IMR-90 (cell line): ENCODE measurements at regions not wholly inside any gene's neighbourhood (a gene's known extent, or its start where the extent isn't known, plus 50 kb on each side); places are given as distances from the start of the nearest gene placed in this dataset.

Source experiments
- ATAC-seq: fragments of 200-7000 bp; cut with Tn5 transposase; 2 replicates; pipeline ENCODE4 v1.9.1; 2020; ENCODE audit warnings: low read depth, mild to moderate bottlenecking, moderate library complexity
- BruUV-seq: library from RNA; stranded (reverse); fragments of 400-500 nt; replicated peaks from 2 replicates; lab custom pipeline; 2021; lab: Mats Ljungman, UMichigan
- CTCF ChIA-PET: fragments of 300-600 bp; formaldehyde crosslinking; extraction: SDS; loops from one replicate; lab custom pipeline; 2021; ENCODE audit warnings: antibody characterized with exemption; lab: Yijun Ruan, JAX
- POLR2A ChIA-PET: fragments of 300-600 bp; sonication (Branson Sonifier 250); formaldehyde crosslinking; loops from one replicate; lab custom pipeline; 2022; ENCODE audit warnings: antibody characterized with exemption; ENCODE audit not compliant: unreplicated experiment; lab: Charles Lee
- DNase-seq: peaks from one replicate; pipeline ENCODE4 v3.0.0; 2013
- H2AFZ ChIP-seq: replicated peaks from 2 replicates; pipeline ENCODE3; 2013; ENCODE audit warnings: low read length, mild to moderate bottlenecking; ENCODE audit not compliant: poor library complexity
- H2AK5ac ChIP-seq: 2 replicates; pipeline ENCODE4 v1.6.1; 2013; ENCODE audit warnings: low read depth, low read length, inconsistent platforms
- H2AK9ac ChIP-seq: replicated peaks from 2 replicates; pipeline ENCODE3; 2013; ENCODE audit warnings: mild to moderate bottlenecking, low read depth, low read length, moderate library complexity; ENCODE audit not compliant: poor library complexity
- H2BK120ac ChIP-seq: 2 replicates; pipeline ENCODE4 v1.6.1; 2013; ENCODE audit warnings: low read depth, low read length, inconsistent platforms
- H2BK15ac ChIP-seq: 3 replicates; pipeline ENCODE4 v1.6.1; 2013; ENCODE audit warnings: low read depth, low read length, inconsistent platforms
- H2BK20ac ChIP-seq: 2 replicates; pipeline ENCODE4 v1.6.1; 2013; ENCODE audit warnings: low read depth, mild to moderate bottlenecking, inconsistent platforms, low read length, moderate library complexity
- H2BK5ac ChIP-seq: 2 replicates; pipeline ENCODE4 v1.6.1; 2013; ENCODE audit warnings: mild to moderate bottlenecking, low read depth, low read length, inconsistent platforms; ENCODE audit not compliant: poor library complexity, severe bottlenecking
- H3K14ac ChIP-seq: replicated peaks from 2 replicates; pipeline ENCODE4 v1.6.1; 2013; ENCODE audit warnings: low read depth, low read length, inconsistent platforms
- H3K18ac ChIP-seq: 2 replicates; pipeline ENCODE4 v1.6.1; 2013; ENCODE audit warnings: low read depth, low read length, control low read depth
- H3K23ac ChIP-seq: 2 replicates; pipeline ENCODE4 v1.6.1; 2013; ENCODE audit warnings: low read depth, low read length, inconsistent platforms
- H3K27ac ChIP-seq: 2 replicates; pipeline ENCODE4 v1.5.1; 2013; ENCODE audit warnings: mild to moderate bottlenecking, control low read depth, low read length; ENCODE audit not compliant: insufficient read depth
- H3K27me3 ChIP-seq: 2 replicates; pipeline ENCODE4 v1.6.1; 2013; ENCODE audit warnings: low read length; ENCODE audit not compliant: control insufficient read depth, insufficient read depth
- H3K36me3 ChIP-seq: 2 replicates; pipeline ENCODE4 v1.6.1; 2013; ENCODE audit warnings: low read length, mixed read lengths; ENCODE audit not compliant: control insufficient read depth, insufficient read depth
- H3K4ac ChIP-seq: 2 replicates; pipeline ENCODE4 v1.6.1; 2013; ENCODE audit warnings: low read depth, low read length, inconsistent platforms
- H3K4me1 ChIP-seq: 2 replicates; pipeline ENCODE4 v1.6.1; 2013; ENCODE audit warnings: low read length, mixed read lengths; ENCODE audit not compliant: control insufficient read depth, insufficient read depth
- H3K4me2 ChIP-seq: 2 replicates; pipeline ENCODE4 v1.6.1; 2013; ENCODE audit warnings: low read depth, mild to moderate bottlenecking, control low read depth, low read length, moderate library complexity
- H3K4me3 ChIP-seq: 2 replicates; pipeline ENCODE4 v1.5.1; 2013; ENCODE audit warnings: low read depth, mild to moderate bottlenecking, control low read depth, low read length, moderate library complexity; ENCODE audit not compliant: insufficient read depth
- H3K56ac ChIP-seq: 2 replicates; pipeline ENCODE4 v1.6.1; 2013; ENCODE audit warnings: low read length, inconsistent platforms; ENCODE audit not compliant: insufficient read depth; ENCODE audit errors: extremely low read depth
- H3K79me1 ChIP-seq, 2 experiments: 2 replicates each; pipeline ENCODE4 v1.6.1; 2013; ENCODE audit warnings: low read length in 2 of 2, inconsistent platforms in 1 of 2, low read depth in 1 of 2
- H3K9ac ChIP-seq: 2 replicates; pipeline ENCODE4 v1.6.1; 2013; ENCODE audit warnings: low read depth, low read length, control low read depth
- H3K9me1 ChIP-seq: 2 replicates; pipeline ENCODE4 v1.6.1; 2013; ENCODE audit warnings: low read length, inconsistent platforms; ENCODE audit not compliant: insufficient read depth
- H3K9me3 ChIP-seq: 2 replicates; pipeline ENCODE4 v1.6.1; 2013; ENCODE audit warnings: low read length; ENCODE audit not compliant: control insufficient read depth, insufficient read depth
- H4K20me1 ChIP-seq: 2 replicates; pipeline ENCODE4 v1.6.1; 2013; ENCODE audit warnings: low read length, inconsistent platforms; ENCODE audit not compliant: insufficient read depth
- H4K5ac ChIP-seq: 2 replicates; pipeline ENCODE4 v1.6.1; 2013; ENCODE audit warnings: mild to moderate bottlenecking, low read depth, low read length, control low read depth
- H4K8ac ChIP-seq, 2 experiments: 2 replicates each; pipeline ENCODE4 v1.6.1; 2013; ENCODE audit warnings: low read depth in 2 of 2, low read length in 2 of 2, control low read depth in 1 of 2, inconsistent platforms in 1 of 2
- H4K91ac ChIP-seq: 2 replicates; pipeline ENCODE4 v1.6.1; 2013; ENCODE audit warnings: low read depth, low read length, inconsistent platforms; ENCODE audit not compliant: insufficient read depth
- MAZ ChIP-seq: IDR thresholded peaks from 2 replicates; pipeline ENCODE4 v1.6.1; 2012; ENCODE audit warnings: low read depth, mild to moderate bottlenecking, low read length, improper control_type of control experiment, moderate library complexity, borderline replicate concordance
- NFE2L2 ChIP-seq: fragments of 150-350 bp; IDR thresholded peaks from 2 replicates; pipeline ENCODE4 v1.6.1; 2016; ENCODE audit warnings: low read depth, mild to moderate bottlenecking, low read length
- RAD21 ChIP-seq: IDR thresholded peaks from 2 replicates; pipeline ENCODE4 v1.6.1; 2012; ENCODE audit warnings: low read length, improper control_type of control experiment
- RCOR1 ChIP-seq: IDR thresholded peaks from 2 replicates; pipeline ENCODE4 v1.6.1; 2012; ENCODE audit warnings: mild to moderate bottlenecking, low read length, improper control_type of control experiment; ENCODE audit not compliant: insufficient replicate concordance
- SMC3 ChIP-seq: fragments of 150-350 bp; IDR thresholded peaks from 2 replicates; pipeline ENCODE4 v1.6.1; 2016; ENCODE audit warnings: low read depth, mild to moderate bottlenecking, antibody characterized with exemption, low read length, moderate library complexity
- WGBS, 2 experiments: methylation state at CpG; one replicate each; pipeline versions ENCODE4 v1.1.5 to v1.1.7; 2013; ENCODE audit warnings: missing lambda C conversion rate in 2 of 2; ENCODE audit not compliant: insufficient read length in 1 of 2; ENCODE audit errors: extremely low coverage in 2 of 2; 5-methylcytosine and 5-hydroxymethylcytosine counted together
- dilution Hi-C: fragments of 300-500 bp; cut with HindIII; formaldehyde crosslinking; loops from one replicate; pipeline ENCODE4 v1.14.3; 2018; ENCODE audit warnings: low sequenced_read_pairs; ENCODE audit not compliant: unreplicated experiment
- in situ Hi-C: fragments of 300-500 bp; cut with MboI; formaldehyde crosslinking; loops from 3 replicates; pipeline ENCODE4 v1.14.3; 2019; ENCODE audit warnings: low sequenced_read_pairs, inconsistent platforms, mixed read lengths
- intact Hi-C: fragments of 100-400 bp; cut with micrococcal nuclease; formaldehyde crosslinking; loops from 2 replicates; pipeline ENCODE4 v1.10.0; 2022
- TF ChIP-seq, protein P1 (sequence below): conservative IDR thresholded peaks from 2 replicates; pipeline ENCODE4 v1.5.1; 2012; ENCODE audit warnings: mild to moderate bottlenecking, low read depth, low read length, improper control_type of control experiment
- TF ChIP-seq, protein P2 (sequence below): fragments of 150-350 bp; IDR thresholded peaks from 2 replicates; pipeline ENCODE4 v1.6.1; 2016; ENCODE audit warnings: low read depth, mild to moderate bottlenecking, low read length, moderate library complexity, borderline replicate concordance

DNA sequence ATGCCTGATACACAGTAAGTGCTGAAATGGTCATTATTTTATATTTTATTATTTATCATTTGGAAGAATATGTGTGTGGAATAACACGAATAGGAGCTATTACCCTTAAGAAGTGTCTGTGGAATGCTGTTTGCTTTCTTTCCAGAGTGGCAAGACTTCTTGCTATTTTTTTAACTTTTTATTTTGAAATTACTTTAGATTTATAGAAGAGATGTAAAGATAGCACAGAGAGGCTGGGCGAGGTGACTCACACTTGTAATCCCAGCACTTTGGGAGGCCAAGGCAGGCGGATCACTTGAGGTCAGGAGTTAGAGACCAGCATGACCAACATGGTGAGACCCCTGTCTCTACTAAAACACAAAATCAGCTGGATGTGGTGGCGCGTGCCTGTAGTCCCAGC lies 58.9 kb upstream of the PAX6 start:
- ATAC-seq: no peak
- no peak overlapping the region for H2AK9ac ChIP-seq
- POLR2A ChIA-PET: no interaction called here
- H2BK15ac ChIP-seq: no peak overlapping the region
- no peak overlapping the region for H3K23ac ChIP-seq
- no peak overlapping the region for H2BK5ac ChIP-seq
- no peak overlapping the region for H3K27ac ChIP-seq
- H4K8ac ChIP-seq: no peak overlapping the region
- CTCF ChIA-PET: interaction anchor here (0.6 to 1.3 kb wide), 3 partner anchors 99 to 385 kb away, joined by 3 to 4 read pairs (median 3); no protein-coding TSS in a partner anchor
- H3K9me1 ChIP-seq: no peaks in the 10 kb centered on the region
- H3K36me3 ChIP-seq: no peaks in the 10 kb centered on the region
- H3K79me1 ChIP-seq: no peaks in the 10 kb centered on the region
- H3K9ac ChIP-seq: no peak overlapping the region
- H3K9me3 ChIP-seq: no peaks in the 10 kb centered on the region
- no peak overlapping the region for H2BK120ac ChIP-seq
- TF ChIP-seq SMC3 (no peak), RCOR1 (no peak), RAD21 (no peak), NFE2L2 (no peak), MAZ (no peak)
- TF ChIP-seq, protein P1, sequence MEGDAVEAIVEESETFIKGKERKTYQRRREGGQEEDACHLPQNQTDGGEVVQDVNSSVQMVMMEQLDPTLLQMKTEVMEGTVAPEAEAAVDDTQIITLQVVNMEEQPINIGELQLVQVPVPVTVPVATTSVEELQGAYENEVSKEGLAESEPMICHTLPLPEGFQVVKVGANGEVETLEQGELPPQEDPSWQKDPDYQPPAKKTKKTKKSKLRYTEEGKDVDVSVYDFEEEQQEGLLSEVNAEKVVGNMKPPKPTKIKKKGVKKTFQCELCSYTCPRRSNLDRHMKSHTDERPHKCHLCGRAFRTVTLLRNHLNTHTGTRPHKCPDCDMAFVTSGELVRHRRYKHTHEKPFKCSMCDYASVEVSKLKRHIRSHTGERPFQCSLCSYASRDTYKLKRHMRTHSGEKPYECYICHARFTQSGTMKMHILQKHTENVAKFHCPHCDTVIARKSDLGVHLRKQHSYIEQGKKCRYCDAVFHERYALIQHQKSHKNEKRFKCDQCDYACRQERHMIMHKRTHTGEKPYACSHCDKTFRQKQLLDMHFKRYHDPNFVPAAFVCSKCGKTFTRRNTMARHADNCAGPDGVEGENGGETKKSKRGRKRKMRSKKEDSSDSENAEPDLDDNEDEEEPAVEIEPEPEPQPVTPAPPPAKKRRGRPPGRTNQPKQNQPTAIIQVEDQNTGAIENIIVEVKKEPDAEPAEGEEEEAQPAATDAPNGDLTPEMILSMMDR: no peak
- TF ChIP-seq, protein P2, sequence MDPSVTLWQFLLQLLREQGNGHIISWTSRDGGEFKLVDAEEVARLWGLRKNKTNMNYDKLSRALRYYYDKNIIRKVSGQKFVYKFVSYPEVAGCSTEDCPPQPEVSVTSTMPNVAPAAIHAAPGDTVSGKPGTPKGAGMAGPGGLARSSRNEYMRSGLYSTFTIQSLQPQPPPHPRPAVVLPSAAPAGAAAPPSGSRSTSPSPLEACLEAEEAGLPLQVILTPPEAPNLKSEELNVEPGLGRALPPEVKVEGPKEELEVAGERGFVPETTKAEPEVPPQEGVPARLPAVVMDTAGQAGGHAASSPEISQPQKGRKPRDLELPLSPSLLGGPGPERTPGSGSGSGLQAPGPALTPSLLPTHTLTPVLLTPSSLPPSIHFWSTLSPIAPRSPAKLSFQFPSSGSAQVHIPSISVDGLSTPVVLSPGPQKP: no peak
- H4K91ac ChIP-seq: no peak overlapping the region
- H3K4me1 ChIP-seq: no peaks in the 10 kb centered on the region
- in situ Hi-C loops: loop anchor here (10.0 kb wide), 2 partner anchors 375 to 475 kb away; no protein-coding TSS in a partner anchor
- no peak overlapping the region for H3K56ac ChIP-seq
- no peak overlapping the region for H2AFZ ChIP-seq
- no TSS peak for BruUV-seq
- no peak overlapping the region for H4K5ac ChIP-seq
- no peak overlapping the region for H3K4me3 ChIP-seq
- H2AK5ac ChIP-seq: no peak overlapping the region
- intact Hi-C loops: loop anchor here (2.0 to 10.0 kb wide), 3 partner anchors 229 to 525 kb away; no protein-coding TSS in a partner anchor
- H3K4ac ChIP-seq: no peak overlapping the region
- no peak for DNase-seq
- dilution Hi-C loops: no loop called here
- WGBS, 2 experiments: no CpG with 5 or more reads among the region's 5 CpGs
- no peak overlapping the region for H3K4me2 ChIP-seq
- H3K14ac ChIP-seq: no peak overlapping the region
- peaks cover 13% of the 10 kb centered on the region for H3K27me3 ChIP-seq
- H3K18ac ChIP-seq: no peak overlapping the region
- H4K20me1 ChIP-seq: no peaks in the 10 kb centered on the region
- no peak overlapping the region for H2BK20ac ChIP-seq
